ENCODE measurements at regions not wholly inside any gene's neighbourhood (a gene's known extent, or its start where the extent isn't known, plus 50 kb on each side); places are given as distances from the start of the nearest gene placed in this dataset.

DNA sequence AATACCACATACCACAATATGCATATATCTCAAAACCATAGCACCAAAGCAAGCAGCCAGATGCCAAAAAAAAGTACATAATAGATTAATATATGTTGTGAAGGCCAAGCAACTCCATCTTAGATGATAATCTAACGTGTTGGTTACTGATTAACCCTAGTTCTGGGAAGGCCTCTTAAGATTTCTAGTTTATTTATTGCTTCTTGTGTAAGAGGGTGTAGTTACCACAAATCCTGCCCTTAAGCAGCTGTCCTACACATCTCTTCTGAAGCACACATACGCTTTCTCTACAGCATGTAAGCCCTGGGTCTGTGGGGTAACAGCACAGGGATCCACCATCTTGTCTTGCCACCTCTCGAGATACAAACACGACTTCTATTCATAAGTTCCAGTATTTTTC is 236.8 kb upstream of the AVPR1A start:
- no peaks in the 10 kb centered on the region for H3K36me3 Mint-ChIP-seq (ENCODE audit: insufficient read depth in 1 of 3, low read depth in 3 of 3)
- Histone ChIP-seq H2AK5ac (ENCODE audit: insufficient read length, low read length) (no peak overlapping the region), H2AFZ (ENCODE audit: low read length) (no peak overlapping the region), H2BK5ac (ENCODE audit: insufficient read length, low read length) (no peak overlapping the region), H4K8ac (replicated peaks; ENCODE audit: insufficient read length, low read depth, low read length) (no peak overlapping the region), H4K5ac (ENCODE audit: insufficient read length, low read depth, low read length) (no peak overlapping the region), H2BK15ac (ENCODE audit: low read depth, low read length) (no peak overlapping the region), H3K79me1 (ENCODE audit: insufficient read depth, low read depth, low read length, poor library complexity, severe bottlenecking) (no peaks in the 10 kb centered on the region), H2BK20ac (ENCODE audit: low read depth, low read length, poor library complexity, severe bottlenecking) (no peak overlapping the region), H3K14ac (ENCODE audit: insufficient read depth, low read length) (no peak overlapping the region), H3K4me1 (ENCODE audit: insufficient read depth, low read length) (no peaks in the 10 kb centered on the region), H3K18ac (ENCODE audit: insufficient read length, low read depth, low read length) (no peak overlapping the region), H3K23me2 (ENCODE audit: insufficient read length, low read depth, low read length, poor library complexity, severe bottlenecking) (no peaks in the 10 kb centered on the region), H2BK12ac (ENCODE audit: insufficient read length, low read depth, low read length) (no peak overlapping the region), H3K27me3 (ENCODE audit: insufficient read depth, low read length) (no peaks in the 10 kb centered on the region), H3K27ac (ENCODE audit: insufficient read length, low read depth, low read length) (no peak overlapping the region), H3K9ac (ENCODE audit: extremely low read depth, insufficient read length, low read length) (no peak overlapping the region), H4K20me1 (ENCODE audit: control insufficient read depth, insufficient read depth, insufficient read length) (no peaks in the 10 kb centered on the region), H3K23ac (ENCODE audit: insufficient read length, low read depth, low read length) (no peak overlapping the region), H3K56ac (ENCODE audit: insufficient read length, low read depth, low read length) (no peak overlapping the region), H3T11ph (ENCODE audit: low read length) (no peak overlapping the region), H3K9me3 (ENCODE audit: control insufficient read depth, low read depth, low read length) (no peaks in the 10 kb centered on the region), H3K4ac (ENCODE audit: low read depth, low read length) (no peak overlapping the region), H2BK120ac (ENCODE audit: low read depth, low read length, poor library complexity, severe bottlenecking) (no peak overlapping the region), H3K4me2 (ENCODE audit: insufficient read depth, insufficient read length, low read length) (no peak overlapping the region), H4K91ac (ENCODE audit: insufficient read length, low read depth, low read length) (no peak overlapping the region), H3K79me2 (ENCODE audit: insufficient read depth, low read length) (no peaks in the 10 kb centered on the region)
- no peak for DNase-seq
- WGBS (ENCODE audit: extremely low coverage, insufficient read length, low lambda C conversion rate), result no CpG with 5 or more reads among the region's 4 CpGs
- TF ChIP-seq, protein P1, sequence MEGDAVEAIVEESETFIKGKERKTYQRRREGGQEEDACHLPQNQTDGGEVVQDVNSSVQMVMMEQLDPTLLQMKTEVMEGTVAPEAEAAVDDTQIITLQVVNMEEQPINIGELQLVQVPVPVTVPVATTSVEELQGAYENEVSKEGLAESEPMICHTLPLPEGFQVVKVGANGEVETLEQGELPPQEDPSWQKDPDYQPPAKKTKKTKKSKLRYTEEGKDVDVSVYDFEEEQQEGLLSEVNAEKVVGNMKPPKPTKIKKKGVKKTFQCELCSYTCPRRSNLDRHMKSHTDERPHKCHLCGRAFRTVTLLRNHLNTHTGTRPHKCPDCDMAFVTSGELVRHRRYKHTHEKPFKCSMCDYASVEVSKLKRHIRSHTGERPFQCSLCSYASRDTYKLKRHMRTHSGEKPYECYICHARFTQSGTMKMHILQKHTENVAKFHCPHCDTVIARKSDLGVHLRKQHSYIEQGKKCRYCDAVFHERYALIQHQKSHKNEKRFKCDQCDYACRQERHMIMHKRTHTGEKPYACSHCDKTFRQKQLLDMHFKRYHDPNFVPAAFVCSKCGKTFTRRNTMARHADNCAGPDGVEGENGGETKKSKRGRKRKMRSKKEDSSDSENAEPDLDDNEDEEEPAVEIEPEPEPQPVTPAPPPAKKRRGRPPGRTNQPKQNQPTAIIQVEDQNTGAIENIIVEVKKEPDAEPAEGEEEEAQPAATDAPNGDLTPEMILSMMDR (conservative IDR thresholded peaks at IDR 0.05), result no peak
- no peaks in the 10 kb centered on the region; the same call in 1 of the 2 replicates for H3K27me3 Mint-ChIP-seq (ENCODE audit: low read depth)
- H3K4me3 Mint-ChIP-seq, result no peak overlapping the region
- H3K27ac Mint-ChIP-seq, result no peak overlapping the region
- H3K4me1 Mint-ChIP-seq, result peaks cover 9 to 12% of the 10 kb centered on the region in 2 experiments
- H3K9me3 Mint-ChIP-seq, result no peaks in the 10 kb centered on the region
